IMR-90 (cell line): ENCODE measurements at regions not wholly inside any gene's neighbourhood (a gene's known extent, or its start where the extent isn't known, plus 50 kb on each side); places are given as distances from the start of the nearest gene placed in this dataset.

ENCODE experiments used
- BHLHE40 ChIP-seq: fragments of 150-350 bp; IDR thresholded peaks from 2 replicates; pipeline ENCODE4 v1.6.1; 2016; ENCODE audit warnings: mild to moderate bottlenecking, low read depth, low read length
- CEBPB ChIP-seq: IDR thresholded peaks from 2 replicates; pipeline ENCODE4 v1.6.1; 2012; ENCODE audit warnings: low read depth, low read length, improper control_type of control experiment
- CHD1 ChIP-seq: IDR thresholded peaks from 2 replicates; pipeline ENCODE4 v1.6.1; 2012; ENCODE audit warnings: low read depth, low read length, improper control_type of control experiment
- FOS ChIP-seq: fragments of 150-350 bp; IDR thresholded peaks from 2 replicates; pipeline ENCODE4 v1.6.1; 2016; ENCODE audit warnings: low read depth, low read length
- MAFK ChIP-seq: IDR thresholded peaks from 2 replicates; pipeline ENCODE4 v1.6.1; 2012; ENCODE audit warnings: low read depth, low read length, improper control_type of control experiment
- MXI1 ChIP-seq: IDR thresholded peaks from 2 replicates; pipeline ENCODE4 v1.6.1; 2012; ENCODE audit warnings: low read depth, mild to moderate bottlenecking, low read length, moderate library complexity, borderline replicate concordance
- POLR2A ChIP-seq: IDR thresholded peaks from 2 replicates; pipeline ENCODE4 v1.6.1; 2012; ENCODE audit warnings: mild to moderate bottlenecking, low read depth, low read length
- RAD21 ChIP-seq: IDR thresholded peaks from 2 replicates; pipeline ENCODE4 v1.6.1; 2012; ENCODE audit warnings: low read length, improper control_type of control experiment
- RFX5 ChIP-seq: IDR thresholded peaks from 2 replicates; pipeline ENCODE4 v1.8.0; 2012; ENCODE audit warnings: low read depth, mild to moderate bottlenecking, low read length, moderate library complexity
- SMC3 ChIP-seq: fragments of 150-350 bp; IDR thresholded peaks from 2 replicates; pipeline ENCODE4 v1.6.1; 2016; ENCODE audit warnings: low read depth, mild to moderate bottlenecking, antibody characterized with exemption, low read length, moderate library complexity
- TF ChIP-seq, protein P1 (sequence below): conservative IDR thresholded peaks from 2 replicates; pipeline ENCODE4 v1.5.1; 2012; ENCODE audit warnings: mild to moderate bottlenecking, low read depth, low read length, improper control_type of control experiment
- TF ChIP-seq, protein P2 (sequence below): fragments of 150-350 bp; IDR thresholded peaks from 2 replicates; pipeline ENCODE4 v1.6.1; 2017; ENCODE audit warnings: mild to moderate bottlenecking, antibody characterized with exemption, low read length, low read depth

DNA sequence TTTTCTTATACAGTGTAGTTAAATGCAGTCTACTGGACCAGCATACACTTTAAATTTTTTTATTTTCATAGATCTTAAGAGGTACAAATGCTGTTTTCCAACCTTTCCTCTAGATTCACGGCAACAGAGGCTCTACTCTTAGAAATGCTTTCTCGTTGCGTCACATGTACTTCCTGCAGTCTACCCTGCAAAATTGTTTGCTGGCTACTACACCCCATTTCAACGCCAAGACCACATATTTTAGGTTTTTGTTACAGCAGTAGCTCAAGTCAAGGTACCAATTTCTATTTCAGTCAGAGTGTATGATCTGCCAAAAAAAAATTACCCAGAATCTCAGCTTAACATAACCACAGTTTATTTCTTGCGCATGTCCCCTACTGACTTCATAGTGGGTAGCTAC lies 94.1 kb downstream of the TNFSF13B start:
- TF ChIP-seq, protein P1, sequence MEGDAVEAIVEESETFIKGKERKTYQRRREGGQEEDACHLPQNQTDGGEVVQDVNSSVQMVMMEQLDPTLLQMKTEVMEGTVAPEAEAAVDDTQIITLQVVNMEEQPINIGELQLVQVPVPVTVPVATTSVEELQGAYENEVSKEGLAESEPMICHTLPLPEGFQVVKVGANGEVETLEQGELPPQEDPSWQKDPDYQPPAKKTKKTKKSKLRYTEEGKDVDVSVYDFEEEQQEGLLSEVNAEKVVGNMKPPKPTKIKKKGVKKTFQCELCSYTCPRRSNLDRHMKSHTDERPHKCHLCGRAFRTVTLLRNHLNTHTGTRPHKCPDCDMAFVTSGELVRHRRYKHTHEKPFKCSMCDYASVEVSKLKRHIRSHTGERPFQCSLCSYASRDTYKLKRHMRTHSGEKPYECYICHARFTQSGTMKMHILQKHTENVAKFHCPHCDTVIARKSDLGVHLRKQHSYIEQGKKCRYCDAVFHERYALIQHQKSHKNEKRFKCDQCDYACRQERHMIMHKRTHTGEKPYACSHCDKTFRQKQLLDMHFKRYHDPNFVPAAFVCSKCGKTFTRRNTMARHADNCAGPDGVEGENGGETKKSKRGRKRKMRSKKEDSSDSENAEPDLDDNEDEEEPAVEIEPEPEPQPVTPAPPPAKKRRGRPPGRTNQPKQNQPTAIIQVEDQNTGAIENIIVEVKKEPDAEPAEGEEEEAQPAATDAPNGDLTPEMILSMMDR = no peak
- TF ChIP-seq POLR2A = no peak
- TF ChIP-seq CEBPB = no peak
- TF ChIP-seq, protein P2, sequence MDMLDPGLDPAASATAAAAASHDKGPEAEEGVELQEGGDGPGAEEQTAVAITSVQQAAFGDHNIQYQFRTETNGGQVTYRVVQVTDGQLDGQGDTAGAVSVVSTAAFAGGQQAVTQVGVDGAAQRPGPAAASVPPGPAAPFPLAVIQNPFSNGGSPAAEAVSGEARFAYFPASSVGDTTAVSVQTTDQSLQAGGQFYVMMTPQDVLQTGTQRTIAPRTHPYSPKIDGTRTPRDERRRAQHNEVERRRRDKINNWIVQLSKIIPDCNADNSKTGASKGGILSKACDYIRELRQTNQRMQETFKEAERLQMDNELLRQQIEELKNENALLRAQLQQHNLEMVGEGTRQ = no peak
- no peak for TF ChIP-seq SMC3
- no peak for TF ChIP-seq BHLHE40
- TF ChIP-seq MXI1 = no peak
- TF ChIP-seq MAFK = no peak
- TF ChIP-seq RAD21 = no peak
- no peak for TF ChIP-seq FOS
- TF ChIP-seq RFX5 = no peak
- TF ChIP-seq CHD1 = no peak
